ENCODE measurements at regions not wholly inside any gene's neighbourhood (a gene's known extent, or its start where the extent isn't known, plus 50 kb on each side); places are given as distances from the start of the nearest gene placed in this dataset.

- no peak overlapping the region for H3K4me2 ChIP-seq
- no peaks in the 10 kb centered on the region for H3K27me3 ChIP-seq (ENCODE audit: insufficient read depth, low read depth)
- H3K79me2 ChIP-seq (ENCODE audit: insufficient read depth, low read depth), result no peaks in the 10 kb centered on the region
- no peak overlapping the region for H3K9ac ChIP-seq
- no peaks in the 10 kb centered on the region for H3K36me3 ChIP-seq (ENCODE audit: insufficient read depth)
- H3K4me3 ChIP-seq (IDR thresholded peaks at IDR 0.05; ENCODE audit: insufficient read depth, low read depth, low read length), result no peak overlapping the region
- no peak for TF ChIP-seq CTCF (conservative IDR thresholded peaks at IDR 0.05; ENCODE audit: low read depth, low read length)
- H2AFZ ChIP-seq (ENCODE audit: low read depth), result no peak overlapping the region
- no peaks in the 10 kb centered on the region for H4K20me1 ChIP-seq (ENCODE audit: insufficient read depth)
- H3K4me1 ChIP-seq (ENCODE audit: low read depth, poor library complexity, severe bottlenecking), result peaks cover 2% of the 10 kb centered on the region
- no peak overlapping the region for H3K27ac ChIP-seq
Observed at GRCh38 chr3:72261566-72262564, 476.9 kb upstream of the PROK2 start.

DNA sequence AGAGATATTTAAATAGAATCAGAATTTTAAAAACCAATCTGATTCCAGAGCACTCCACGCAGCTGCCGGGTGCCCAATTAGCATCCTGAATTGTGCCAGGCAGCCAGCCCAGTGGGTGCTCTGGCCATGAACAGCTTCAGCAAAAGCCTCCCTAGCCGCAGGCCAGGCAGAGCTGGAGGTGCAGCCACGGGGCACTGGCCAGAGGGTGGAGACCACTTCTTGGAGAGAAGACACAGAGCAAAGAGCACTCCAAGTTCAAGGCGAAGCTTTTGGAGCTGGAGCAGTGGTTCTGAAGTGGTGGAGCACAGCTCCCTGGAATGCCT lies 475.6 kb upstream of the PROK2 start:
- Histone ChIP-seq H3K4me1 (ENCODE audit: low read depth, poor library complexity, severe bottlenecking) (peaks cover 15% of the 10 kb centered on the region), H2AFZ (ENCODE audit: low read depth) (no peak overlapping the region), H3K27me3 (ENCODE audit: insufficient read depth, low read depth) (no peaks in the 10 kb centered on the region), H3K9ac (no peak overlapping the region), H3K79me2 (ENCODE audit: insufficient read depth, low read depth) (no peaks in the 10 kb centered on the region), H3K27ac (no peak overlapping the region), H3K4me2 (no peak overlapping the region), H3K36me3 (ENCODE audit: insufficient read depth) (no peaks in the 10 kb centered on the region), H3K4me3 (IDR thresholded peaks at IDR 0.05; ENCODE audit: insufficient read depth, low read depth, low read length) (no peak overlapping the region), H4K20me1 (ENCODE audit: insufficient read depth) (no peaks in the 10 kb centered on the region)
- no peak for TF ChIP-seq CTCF (conservative IDR thresholded peaks at IDR 0.05; ENCODE audit: low read depth, low read length)

DNA sequence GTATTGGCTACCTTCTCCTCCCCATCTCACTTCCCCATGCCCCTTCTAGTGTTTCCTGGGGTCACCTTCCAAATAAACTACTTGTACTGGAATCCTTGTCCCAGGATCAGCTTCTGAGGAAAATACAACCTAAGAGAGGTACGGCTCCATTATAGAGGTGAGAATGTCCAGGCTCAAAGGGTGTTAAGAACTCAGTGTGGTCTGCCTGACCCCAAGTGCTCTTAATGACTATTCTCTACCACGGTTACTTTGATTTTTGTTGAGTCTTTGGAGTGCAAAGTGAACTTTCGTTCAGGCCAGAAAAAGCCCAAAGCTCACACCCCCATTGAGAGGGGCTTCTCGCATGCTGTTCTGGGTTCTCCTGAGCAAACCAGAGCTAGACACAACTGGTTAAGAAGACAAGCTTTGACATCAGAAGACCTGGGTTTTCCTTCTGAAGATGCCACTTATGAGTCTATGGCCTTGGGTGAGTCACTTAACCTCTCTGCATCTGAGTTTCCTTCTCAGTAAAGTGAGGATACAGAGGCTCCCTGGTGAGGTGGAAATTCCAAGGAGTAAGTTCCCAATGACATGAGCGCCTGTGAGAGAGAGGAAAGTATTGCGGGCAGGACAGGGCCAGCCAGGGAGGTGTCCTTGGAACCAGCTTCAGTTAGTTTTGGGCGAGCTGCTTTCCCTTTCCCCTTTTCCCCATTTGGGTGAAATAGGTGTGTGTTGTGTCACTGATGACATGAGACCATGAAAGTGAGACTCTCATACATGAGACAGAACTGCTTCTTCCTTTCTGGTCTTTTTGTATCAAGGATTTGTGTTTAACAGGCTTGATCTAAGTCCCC lies 475.0 kb upstream of the PROK2 start:
- Histone ChIP-seq H3K9ac (no peak overlapping the region), H3K36me3 (ENCODE audit: insufficient read depth) (no peaks in the 10 kb centered on the region), H3K27ac (no peak overlapping the region), H3K79me2 (ENCODE audit: insufficient read depth, low read depth) (no peaks in the 10 kb centered on the region), H3K4me1 (ENCODE audit: low read depth, poor library complexity, severe bottlenecking) (peaks cover 21% of the 10 kb centered on the region), H2AFZ (ENCODE audit: low read depth) (no peak overlapping the region), H4K20me1 (ENCODE audit: insufficient read depth) (no peaks in the 10 kb centered on the region), H3K27me3 (ENCODE audit: insufficient read depth, low read depth) (no peaks in the 10 kb centered on the region), H3K4me2 (no peak overlapping the region), H3K4me3 (IDR thresholded peaks at IDR 0.05; ENCODE audit: insufficient read depth, low read depth, low read length) (no peak overlapping the region)
- no peak for TF ChIP-seq CTCF (conservative IDR thresholded peaks at IDR 0.05; ENCODE audit: low read depth, low read length)

DNA sequence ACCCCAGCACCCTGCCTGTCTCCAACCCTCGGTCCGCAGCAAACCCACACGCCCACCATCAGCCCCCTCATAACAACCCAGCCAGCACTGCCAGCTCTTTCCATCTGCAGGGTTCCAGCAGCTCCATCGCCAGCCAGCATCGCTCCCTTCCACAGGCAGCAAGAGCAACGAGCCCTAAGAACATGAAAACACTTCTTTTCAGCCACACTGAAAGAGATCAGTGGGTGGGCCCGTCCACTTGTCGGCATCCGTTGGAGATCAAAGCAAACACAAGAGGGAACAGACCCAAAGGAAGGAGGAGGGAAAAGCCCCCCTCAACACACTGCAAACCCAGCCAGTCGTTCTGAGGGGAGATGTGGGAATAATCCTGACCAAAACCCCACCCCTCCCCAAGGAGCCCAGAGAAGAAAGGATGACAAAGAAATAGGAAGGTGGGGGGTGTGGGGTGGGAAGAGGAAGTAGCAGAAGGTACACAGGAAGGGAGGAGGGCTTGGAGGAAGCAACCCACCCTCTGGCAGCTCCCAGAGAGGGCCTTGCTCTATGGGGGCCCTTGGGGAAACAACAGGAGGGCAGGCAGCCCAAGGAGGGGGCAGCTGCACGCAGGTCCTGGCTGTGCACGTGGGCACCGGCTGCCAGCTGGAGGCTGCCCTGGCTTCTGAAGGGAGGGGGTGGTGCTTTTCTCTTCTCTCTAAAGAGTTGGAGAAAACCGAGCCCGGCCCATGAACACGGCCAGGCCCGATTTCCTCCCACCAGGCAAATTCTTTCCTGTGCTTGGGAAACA lies 473.6 kb upstream of the PROK2 start:
- Histone ChIP-seq H3K4me1 (ENCODE audit: low read depth, poor library complexity, severe bottlenecking) (peaks cover 21% of the 10 kb centered on the region), H3K9ac (no peak overlapping the region), H3K79me2 (ENCODE audit: insufficient read depth, low read depth) (no peaks in the 10 kb centered on the region), H3K4me3 (IDR thresholded peaks at IDR 0.05; ENCODE audit: insufficient read depth, low read depth, low read length) (no peak overlapping the region), H4K20me1 (ENCODE audit: insufficient read depth) (no peaks in the 10 kb centered on the region), H3K27ac (no peak overlapping the region), H2AFZ (ENCODE audit: low read depth) (no peak overlapping the region), H3K27me3 (ENCODE audit: insufficient read depth, low read depth) (no peaks in the 10 kb centered on the region), H3K36me3 (ENCODE audit: insufficient read depth) (no peaks in the 10 kb centered on the region), H3K4me2 (no peak overlapping the region)
- TF ChIP-seq CTCF (conservative IDR thresholded peaks at IDR 0.05; ENCODE audit: low read depth, low read length), result no peak
